K562 (cell line): ENCODE measurements at regions not wholly inside any gene's neighbourhood (a gene's known extent, or its start where the extent isn't known, plus 50 kb on each side); places are given as distances from the start of the nearest gene placed in this dataset.

ENCODE experiments used
- ATAC-seq: fragments of 200-7000 bp; cut with Tn5 transposase; 3 replicates; pipeline ENCODE4 v1.9.1; 2020; ENCODE audit warnings: moderate library complexity
- BruUV-seq: library from RNA; stranded (reverse); fragments of 400-500 nt; replicated peaks from 2 replicates; lab custom pipeline; 2021; lab: Mats Ljungman, UMichigan
- CTCF ChIA-PET: fragments of 300-600 bp; formaldehyde crosslinking; extraction: SDS; loops from one replicate; lab custom pipeline; 2021; ENCODE audit warnings: low intra/inter-chr PET ratio; lab: Yijun Ruan, JAX
- POLR2A ChIA-PET: fragments of 300-600, 350-650 bp; sonication (Branson Sonifier 250); formaldehyde crosslinking; extraction: SDS; loops from one replicate; lab custom pipeline; 2021; ENCODE audit warnings: antibody characterized with exemption, inconsistent platforms; lab: Yijun Ruan, JAX
- DNase-seq, 4 experiments: peaks; one replicate each; pipeline versions ENCODE4 v3.0.0 to v3.0.0-alpha.2; 2011 to 2018; ENCODE audit warnings: low spot score in 3 of 4, mixed read lengths in 3 of 4; ENCODE audit errors: extremely low read depth in 1 of 4
- FAIRE-seq: peaks from 2 replicates; lab custom pipeline; 2011; peaks lifted over from hg19 to GRCh38; lab: Jason Lieb, UNC
- H2AFZ ChIP-seq: 2 replicates; pipeline ENCODE4 v1.6.0; 2011; ENCODE audit warnings: low read depth, low read length, control low read depth, inconsistent platforms
- H3K27ac ChIP-seq: fragments of 200-600 bp; 3 replicates; pipeline ENCODE4 v1.8.0; 2011; ENCODE audit warnings: low read depth, mild to moderate bottlenecking, control low read depth, inconsistent platforms, low read length, moderate library complexity, mixed read lengths; ENCODE audit errors: extremely low read depth
- H3K27me3 ChIP-seq, 2 experiments: fragments of 300-600 bp in 1 of 2; 2 replicates in 1 of 2; 3 replicates in 1 of 2; pipeline versions ENCODE4 v1.6.0 to v1.8.0; 2011; ENCODE audit warnings: inconsistent platforms in 2 of 2, low read length in 2 of 2, mild to moderate bottlenecking in 1 of 2, mixed read lengths in 1 of 2, moderate library complexity in 1 of 2; ENCODE audit not compliant: control insufficient read depth in 2 of 2, insufficient read depth in 2 of 2
- H3K36me3 ChIP-seq: fragments of 300-600 bp; 3 replicates; pipeline ENCODE4 v1.8.0; 2011; ENCODE audit warnings: mild to moderate bottlenecking, low read length, inconsistent platforms; ENCODE audit not compliant: control insufficient read depth, insufficient read depth
- H3K4me1 ChIP-seq, 2 experiments: fragments of 200-600 bp in 1 of 2; replicated peaks in 1 of 2; 2 replicates in 1 of 2; 3 replicates in 1 of 2; pipeline versions ENCODE4 v1.5.1 to v1.8.0; 2011; ENCODE audit warnings: inconsistent platforms in 2 of 2, low read length in 2 of 2, mild to moderate bottlenecking in 1 of 2, mixed read lengths in 1 of 2, moderate library complexity in 1 of 2; ENCODE audit not compliant: control insufficient read depth in 2 of 2, insufficient read depth in 2 of 2
- H3K4me2 ChIP-seq: 2 replicates; pipeline ENCODE4 v1.6.1; 2011; ENCODE audit warnings: low read length, control low read depth, inconsistent platforms, mixed read lengths; ENCODE audit not compliant: insufficient read depth
- H3K4me3 ChIP-seq: fragments of 200-600 bp; sonication (generic), shearing (Covaris generic); 2 replicates; pipeline ENCODE4 v1.5.1; 2016; ENCODE audit warnings: control low read depth, inconsistent platforms
- H3K79me2 ChIP-seq: fragments of 200-600 bp; 3 replicates; pipeline ENCODE4 v1.8.0; 2011; ENCODE audit warnings: low read length, inconsistent platforms; ENCODE audit not compliant: control insufficient read depth, insufficient read depth
- H3K9ac ChIP-seq, 2 experiments: 2 replicates each; pipeline versions ENCODE4 v1.6.0 to v1.6.1; 2011; ENCODE audit warnings: low read depth in 2 of 2, low read length in 2 of 2, control low read depth in 1 of 2, inconsistent platforms in 1 of 2, mild to moderate bottlenecking in 1 of 2, mixed read lengths in 1 of 2; ENCODE audit not compliant: insufficient read depth in 1 of 2
- H3K9me1 ChIP-seq: one replicate; pipeline ENCODE4 v1.6.0; 2011; ENCODE audit warnings: inconsistent platforms, mild to moderate bottlenecking, low read length, moderate library complexity; ENCODE audit not compliant: control insufficient read depth, insufficient read depth
- H3K9me3 ChIP-seq: replicated peaks from 2 replicates; pipeline ENCODE4 v1.5.1; 2011; ENCODE audit warnings: low read depth, low read length, inconsistent platforms; ENCODE audit not compliant: control insufficient read depth, insufficient read depth
- H4K20me1 ChIP-seq: replicated peaks from 2 replicates; pipeline ENCODE4 v1.6.1; 2011; ENCODE audit warnings: low read length, inconsistent platforms, mixed read lengths; ENCODE audit not compliant: control insufficient read depth, insufficient read depth
- CREB3 ChIP-seq: fragments of 450-650 bp; conservative IDR thresholded peaks from 2 replicates; pipeline ENCODE4 v1.6.1; 2016; ENCODE audit warnings: missing genetic modification characterization, low read depth, mild to moderate bottlenecking, missing compliant biosample characterization, moderate library complexity
- KLF16 ChIP-seq: IDR thresholded peaks from 2 replicates; pipeline ENCODE4 v1.6.1; 2016; ENCODE audit warnings: antibody characterized with exemption
- MCM3 ChIP-seq: fragments of 450-650 bp; IDR thresholded peaks from 2 replicates; pipeline ENCODE4 v1.6.1; 2016
- THRB ChIP-seq: fragments of 450-650 bp; formaldehyde crosslinking; conservative IDR thresholded peaks from 2 replicates; pipeline ENCODE4 v1.4.0; 2022; ENCODE audit warnings: mild to moderate bottlenecking, missing genetic modification characterization
- U2AF1 ChIP-seq: fragments of 200-400 bp; formaldehyde crosslinking; optimal IDR thresholded peaks from 2 replicates; pipeline ENCODE3; 2017; ENCODE audit warnings: mild to moderate bottlenecking, low read depth, low read length, moderate library complexity
- WGBS: fragments of 100-300 bp; shearing (Covaris generic); methylation state at CpG from one replicate; pipeline ENCODE4 v1.1.6; 2016; ENCODE audit warnings: low coverage, mixed read lengths; ENCODE audit not compliant: insufficient coverage; ENCODE audit errors: missing lambda C conversion rate; 5-methylcytosine and 5-hydroxymethylcytosine counted together
- in situ Hi-C: fragments of 300-500 bp; cut with MboI; formaldehyde crosslinking; loops from 4 replicates; pipeline ENCODE4 v1.15.0; 2018; ENCODE audit warnings: inconsistent platforms, mixed read lengths
- intact Hi-C: fragments of 100-400 bp; cut with micrococcal nuclease; formaldehyde crosslinking; loops from 2 replicates; pipeline ENCODE4 v1.14.2; 2022
- TF ChIP-seq, protein P1 (sequence below): fragments of 250-450 bp; sonication (Bioruptor Pico); IDR thresholded peaks from 2 replicates; pipeline ENCODE4 v1.8.0; 2021; ENCODE audit warnings: moderate library complexity, mild to moderate bottlenecking, inconsistent platforms
- TF ChIP-seq, protein P2 (sequence below): fragments of 450-650 bp; formaldehyde crosslinking; IDR thresholded peaks from 2 replicates; pipeline ENCODE4 v1.4.0; 2020; ENCODE audit warnings: mild to moderate bottlenecking, moderate library complexity

DNA sequence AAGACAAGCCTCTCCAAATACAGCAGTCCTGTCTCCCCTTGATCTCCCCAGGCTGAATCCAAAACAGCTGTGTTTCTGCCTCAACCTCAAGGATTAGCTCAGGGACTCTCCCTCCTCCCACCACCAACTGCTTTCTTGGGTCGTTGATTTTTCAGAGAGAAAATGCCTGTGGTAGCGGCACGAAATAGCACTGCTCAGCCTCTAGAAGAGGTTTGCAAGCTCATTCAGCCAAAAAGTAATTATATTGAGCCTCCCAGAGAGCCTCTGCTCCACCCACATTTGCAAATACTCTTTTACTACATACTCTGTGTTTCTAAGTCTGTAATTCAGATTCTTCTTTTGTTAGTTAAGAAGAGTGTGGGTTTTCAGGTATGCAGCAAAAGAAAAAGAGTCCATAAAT lies 396.4 kb upstream of the TNP1 start (continued):
- TF ChIP-seq CREB3 (tag), result no peak

DNA sequence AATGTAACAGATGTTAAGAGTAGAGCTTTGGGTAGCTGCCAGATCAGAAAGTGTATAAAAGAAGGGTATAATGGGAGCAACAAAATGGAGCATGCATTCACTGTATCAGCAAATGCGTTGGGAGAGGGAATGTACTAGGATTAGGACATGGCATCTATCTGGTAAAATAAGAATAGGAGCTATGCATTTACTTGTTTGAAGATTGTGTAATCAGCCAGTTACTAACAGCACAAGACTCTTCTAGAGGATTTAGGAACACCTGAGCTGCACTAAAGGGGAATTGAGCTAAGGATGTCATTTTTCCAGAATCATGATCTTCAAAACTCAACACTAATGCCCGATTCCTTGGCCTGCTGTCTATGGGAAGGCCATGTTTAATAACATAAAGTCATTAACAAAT lies 394.2 kb upstream of the TNP1 start:
- FAIRE-seq, result no peak
- intact Hi-C loops, result no loop called here
- DNase-seq, result no peak
- 0% methylated on average over 2 of the region's 2 CpGs for WGBS
- no peaks in the 10 kb centered on the region for H3K9me3 ChIP-seq
- no peaks in the 10 kb centered on the region for H3K9me1 ChIP-seq
- BruUV-seq, result no TSS peak
- H4K20me1 ChIP-seq, result no peaks in the 10 kb centered on the region
- no peak overlapping the region for H3K4me2 ChIP-seq
- H3K79me2 ChIP-seq, result no peaks in the 10 kb centered on the region
- no peak overlapping the region for H2AFZ ChIP-seq
- no peaks in the 10 kb centered on the region for H3K27me3 ChIP-seq
- H3K27ac ChIP-seq, result no peak overlapping the region
- in situ Hi-C loops, result no loop called here
- no peaks in the 10 kb centered on the region for H3K4me1 ChIP-seq
- ChIA-PET POLR2A (no interaction called here), CTCF (no interaction called here)
- no peak overlapping the region for H3K4me3 ChIP-seq
- TF ChIP-seq, protein P1, sequence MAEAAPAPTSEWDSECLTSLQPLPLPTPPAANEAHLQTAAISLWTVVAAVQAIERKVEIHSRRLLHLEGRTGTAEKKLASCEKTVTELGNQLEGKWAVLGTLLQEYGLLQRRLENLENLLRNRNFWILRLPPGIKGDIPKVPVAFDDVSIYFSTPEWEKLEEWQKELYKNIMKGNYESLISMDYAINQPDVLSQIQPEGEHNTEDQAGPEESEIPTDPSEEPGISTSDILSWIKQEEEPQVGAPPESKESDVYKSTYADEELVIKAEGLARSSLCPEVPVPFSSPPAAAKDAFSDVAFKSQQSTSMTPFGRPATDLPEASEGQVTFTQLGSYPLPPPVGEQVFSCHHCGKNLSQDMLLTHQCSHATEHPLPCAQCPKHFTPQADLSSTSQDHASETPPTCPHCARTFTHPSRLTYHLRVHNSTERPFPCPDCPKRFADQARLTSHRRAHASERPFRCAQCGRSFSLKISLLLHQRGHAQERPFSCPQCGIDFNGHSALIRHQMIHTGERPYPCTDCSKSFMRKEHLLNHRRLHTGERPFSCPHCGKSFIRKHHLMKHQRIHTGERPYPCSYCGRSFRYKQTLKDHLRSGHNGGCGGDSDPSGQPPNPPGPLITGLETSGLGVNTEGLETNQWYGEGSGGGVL, result no peak
- TF ChIP-seq MCM3 (no peak), THRB (CRISPR knock-in tag) (no peak), KLF16 (no peak), U2AF1 (no peak)
- TF ChIP-seq, protein P2, sequence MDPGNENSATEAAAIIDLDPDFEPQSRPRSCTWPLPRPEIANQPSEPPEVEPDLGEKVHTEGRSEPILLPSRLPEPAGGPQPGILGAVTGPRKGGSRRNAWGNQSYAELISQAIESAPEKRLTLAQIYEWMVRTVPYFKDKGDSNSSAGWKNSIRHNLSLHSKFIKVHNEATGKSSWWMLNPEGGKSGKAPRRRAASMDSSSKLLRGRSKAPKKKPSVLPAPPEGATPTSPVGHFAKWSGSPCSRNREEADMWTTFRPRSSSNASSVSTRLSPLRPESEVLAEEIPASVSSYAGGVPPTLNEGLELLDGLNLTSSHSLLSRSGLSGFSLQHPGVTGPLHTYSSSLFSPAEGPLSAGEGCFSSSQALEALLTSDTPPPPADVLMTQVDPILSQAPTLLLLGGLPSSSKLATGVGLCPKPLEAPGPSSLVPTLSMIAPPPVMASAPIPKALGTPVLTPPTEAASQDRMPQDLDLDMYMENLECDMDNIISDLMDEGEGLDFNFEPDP (CRISPR knock-in tag), result no peak
- ATAC-seq, result no peak
- H3K36me3 ChIP-seq, result no peaks in the 10 kb centered on the region
- H3K9ac ChIP-seq, result no peak overlapping the region
